GM23338 (cell line): ENCODE measurements at regions not wholly inside any gene's neighbourhood (a gene's known extent, or its start where the extent isn't known, plus 50 kb on each side); places are given as distances from the start of the nearest gene placed in this dataset.

Experiments used
- ATAC-seq: fragments of 200-7000 bp; cut with Tn5 transposase; 3 replicates; pipeline ENCODE4 v1.9.1; 2020
- DNase-seq: peaks from one replicate; pipeline ENCODE4 v3.0.0-alpha.2; 2015; ENCODE audit warnings: low spot score
- H2AFZ ChIP-seq: fragments of 200-600 bp; sonication (generic); 2 replicates; pipeline ENCODE4 v1.8.0; 2016; ENCODE audit warnings: antibody characterized with exemption, mild to moderate bottlenecking, moderate library complexity
- H3F3A ChIP-seq: fragments of 200-600 bp; sonication (generic); replicated peaks from 2 replicates; pipeline ENCODE4 v1.8.0; 2017; ENCODE audit warnings: antibody characterized with exemption, mixed run types, low read depth
- H3K27ac ChIP-seq: fragments of 200-600 bp; sonication (generic); 2 replicates; pipeline ENCODE4 v1.6.1; 2016; ENCODE audit warnings: low read depth
- H3K27me3 ChIP-seq: fragments of 200-600 bp; sonication (generic); 2 replicates; pipeline ENCODE4 v1.8.0; 2016; ENCODE audit warnings: mild to moderate bottlenecking, mixed run types, moderate library complexity; ENCODE audit not compliant: insufficient read depth
- H3K36me3 ChIP-seq: fragments of 200-600 bp; sonication (generic); 2 replicates; pipeline ENCODE4 v1.8.0; 2016; ENCODE audit warnings: mild to moderate bottlenecking; ENCODE audit not compliant: insufficient read depth
- H3K4me1 ChIP-seq: fragments of 200-600 bp; sonication (generic); 2 replicates; pipeline ENCODE4 v1.8.0; 2016; ENCODE audit warnings: mild to moderate bottlenecking, moderate library complexity; ENCODE audit not compliant: insufficient read depth
- H3K4me2 ChIP-seq: fragments of 200-600 bp; sonication (generic); 2 replicates; pipeline ENCODE4 v1.7.1; 2017; ENCODE audit warnings: mixed run types
- H3K4me3 ChIP-seq: fragments of 200-600 bp; sonication (generic); 2 replicates; pipeline ENCODE4 v1.6.1; 2016; ENCODE audit warnings: mixed run types
- H3K79me2 ChIP-seq: fragments of 200-600 bp; sonication (generic); replicated peaks from 2 replicates; pipeline ENCODE4 v1.8.0; 2017; ENCODE audit warnings: mild to moderate bottlenecking; ENCODE audit not compliant: insufficient read depth
- H3K9me2 ChIP-seq: fragments of 200-600 bp; sonication (generic); 2 replicates; pipeline ENCODE4 v1.8.0; 2017; ENCODE audit not compliant: insufficient read depth
- H4K20me1 ChIP-seq: fragments of 200-600 bp; sonication (generic); replicated peaks from 2 replicates; pipeline ENCODE4 v1.8.0; 2017; ENCODE audit warnings: mild to moderate bottlenecking; ENCODE audit not compliant: insufficient read depth
- H3K27ac Mint-ChIP-seq: 2 replicates; pipeline ENCODE4 v1.8.0; 2020; ENCODE audit warnings: inconsistent platforms, mild to moderate bottlenecking, moderate library complexity, mixed read lengths
- H3K27me3 Mint-ChIP-seq: 3 replicates; pipeline ENCODE4 v1.8.0; 2022; ENCODE audit warnings: low read depth, mild to moderate bottlenecking, moderate library complexity, mixed read lengths, inconsistent platforms; ENCODE audit not compliant: insufficient read depth, poor library complexity
- H3K36me3 Mint-ChIP-seq: 3 replicates; pipeline ENCODE4 v1.8.0; 2021; ENCODE audit warnings: low read depth, mild to moderate bottlenecking, inconsistent platforms, moderate library complexity, mixed read lengths
- H3K4me1 Mint-ChIP-seq: 3 replicates; pipeline ENCODE4 v1.8.0; 2020; ENCODE audit warnings: mild to moderate bottlenecking, inconsistent platforms, mixed read lengths
- H3K4me3 Mint-ChIP-seq: 3 replicates; pipeline ENCODE4 v1.8.0; 2021; ENCODE audit warnings: moderate library complexity, mild to moderate bottlenecking, inconsistent platforms, mixed read lengths
- H3K9me3 Mint-ChIP-seq: 3 replicates; pipeline ENCODE4 v1.8.0; 2020; ENCODE audit warnings: moderate library complexity, mild to moderate bottlenecking, inconsistent platforms, mixed read lengths
- ETS1 ChIP-seq: IDR thresholded peaks from 2 replicates; pipeline ENCODE4 v1.6.1; 2016; ENCODE audit warnings: antibody characterized with exemption
- TF ChIP-seq, protein P1 (sequence below): IDR thresholded peaks from one replicate; pipeline ENCODE4 v1.6.1; 2018; ENCODE audit warnings: antibody characterized with exemption; ENCODE audit not compliant: unreplicated experiment
- TF ChIP-seq, protein P2 (sequence below): fragments of 250-450 bp; sonication (Bioruptor Pico); IDR thresholded peaks from 2 replicates; pipeline ENCODE4 v1.5.0; 2020; ENCODE audit warnings: mild to moderate bottlenecking, moderate library complexity

DNA sequence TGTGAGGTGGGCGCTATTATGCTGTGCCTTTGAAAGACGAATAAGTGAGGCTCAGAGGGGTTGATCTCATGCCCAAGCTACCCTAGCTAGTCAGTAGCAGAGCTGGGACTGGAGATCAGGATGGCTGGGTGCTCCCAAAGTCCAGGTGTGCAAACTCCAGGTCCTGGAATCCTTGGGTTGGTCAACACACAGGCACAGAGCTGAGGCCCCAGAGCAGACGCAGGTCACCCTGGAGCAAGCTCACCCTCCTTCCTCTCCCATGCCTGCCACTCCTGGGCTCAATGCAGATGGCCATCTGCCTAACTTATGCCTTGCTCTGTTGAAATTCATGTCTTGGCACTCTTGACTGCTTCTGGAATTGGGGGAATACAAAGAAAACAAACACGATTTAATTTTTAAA, 587.2 kb downstream of the PTPRU start:
- no peak overlapping the region for H3K4me2 ChIP-seq
- no peaks in the 10 kb centered on the region for H4K20me1 ChIP-seq
- Mint-ChIP-seq H3K36me3 (no peaks in the 10 kb centered on the region), H3K27ac (no peak overlapping the region), H3K9me3 (peaks cover 4% of the 10 kb centered on the region; the same call in 1 of the 3 replicates), H3K27me3 (no peaks in the 10 kb centered on the region), H3K4me1 (peaks cover 4% of the 10 kb centered on the region), H3K4me3 (no peak overlapping the region)
- no peaks in the 10 kb centered on the region for H3K36me3 ChIP-seq
- peaks cover 4% of the 10 kb centered on the region; the same call in 1 of the 2 replicates for H3K9me2 ChIP-seq
- no peaks in the 10 kb centered on the region for H3K27me3 ChIP-seq
- 0 out of 2 replicates have a peak, but pooled peaks cover 3% of the 10 kb centered on the region for H3F3A ChIP-seq
- no peak overlapping the region for H3K4me3 ChIP-seq
- no peaks in the 10 kb centered on the region for H3K4me1 ChIP-seq
- ATAC-seq = no peak
- no peak overlapping the region for H2AFZ ChIP-seq
- no peak overlapping the region for H3K27ac ChIP-seq
- H3K79me2 ChIP-seq = no peaks in the 10 kb centered on the region
- no peak for DNase-seq
- no peak for TF ChIP-seq ETS1
- TF ChIP-seq, protein P1, sequence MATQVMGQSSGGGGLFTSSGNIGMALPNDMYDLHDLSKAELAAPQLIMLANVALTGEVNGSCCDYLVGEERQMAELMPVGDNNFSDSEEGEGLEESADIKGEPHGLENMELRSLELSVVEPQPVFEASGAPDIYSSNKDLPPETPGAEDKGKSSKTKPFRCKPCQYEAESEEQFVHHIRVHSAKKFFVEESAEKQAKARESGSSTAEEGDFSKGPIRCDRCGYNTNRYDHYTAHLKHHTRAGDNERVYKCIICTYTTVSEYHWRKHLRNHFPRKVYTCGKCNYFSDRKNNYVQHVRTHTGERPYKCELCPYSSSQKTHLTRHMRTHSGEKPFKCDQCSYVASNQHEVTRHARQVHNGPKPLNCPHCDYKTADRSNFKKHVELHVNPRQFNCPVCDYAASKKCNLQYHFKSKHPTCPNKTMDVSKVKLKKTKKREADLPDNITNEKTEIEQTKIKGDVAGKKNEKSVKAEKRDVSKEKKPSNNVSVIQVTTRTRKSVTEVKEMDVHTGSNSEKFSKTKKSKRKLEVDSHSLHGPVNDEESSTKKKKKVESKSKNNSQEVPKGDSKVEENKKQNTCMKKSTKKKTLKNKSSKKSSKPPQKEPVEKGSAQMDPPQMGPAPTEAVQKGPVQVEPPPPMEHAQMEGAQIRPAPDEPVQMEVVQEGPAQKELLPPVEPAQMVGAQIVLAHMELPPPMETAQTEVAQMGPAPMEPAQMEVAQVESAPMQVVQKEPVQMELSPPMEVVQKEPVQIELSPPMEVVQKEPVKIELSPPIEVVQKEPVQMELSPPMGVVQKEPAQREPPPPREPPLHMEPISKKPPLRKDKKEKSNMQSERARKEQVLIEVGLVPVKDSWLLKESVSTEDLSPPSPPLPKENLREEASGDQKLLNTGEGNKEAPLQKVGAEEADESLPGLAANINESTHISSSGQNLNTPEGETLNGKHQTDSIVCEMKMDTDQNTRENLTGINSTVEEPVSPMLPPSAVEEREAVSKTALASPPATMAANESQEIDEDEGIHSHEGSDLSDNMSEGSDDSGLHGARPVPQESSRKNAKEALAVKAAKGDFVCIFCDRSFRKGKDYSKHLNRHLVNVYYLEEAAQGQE = no peak
- TF ChIP-seq, protein P2, sequence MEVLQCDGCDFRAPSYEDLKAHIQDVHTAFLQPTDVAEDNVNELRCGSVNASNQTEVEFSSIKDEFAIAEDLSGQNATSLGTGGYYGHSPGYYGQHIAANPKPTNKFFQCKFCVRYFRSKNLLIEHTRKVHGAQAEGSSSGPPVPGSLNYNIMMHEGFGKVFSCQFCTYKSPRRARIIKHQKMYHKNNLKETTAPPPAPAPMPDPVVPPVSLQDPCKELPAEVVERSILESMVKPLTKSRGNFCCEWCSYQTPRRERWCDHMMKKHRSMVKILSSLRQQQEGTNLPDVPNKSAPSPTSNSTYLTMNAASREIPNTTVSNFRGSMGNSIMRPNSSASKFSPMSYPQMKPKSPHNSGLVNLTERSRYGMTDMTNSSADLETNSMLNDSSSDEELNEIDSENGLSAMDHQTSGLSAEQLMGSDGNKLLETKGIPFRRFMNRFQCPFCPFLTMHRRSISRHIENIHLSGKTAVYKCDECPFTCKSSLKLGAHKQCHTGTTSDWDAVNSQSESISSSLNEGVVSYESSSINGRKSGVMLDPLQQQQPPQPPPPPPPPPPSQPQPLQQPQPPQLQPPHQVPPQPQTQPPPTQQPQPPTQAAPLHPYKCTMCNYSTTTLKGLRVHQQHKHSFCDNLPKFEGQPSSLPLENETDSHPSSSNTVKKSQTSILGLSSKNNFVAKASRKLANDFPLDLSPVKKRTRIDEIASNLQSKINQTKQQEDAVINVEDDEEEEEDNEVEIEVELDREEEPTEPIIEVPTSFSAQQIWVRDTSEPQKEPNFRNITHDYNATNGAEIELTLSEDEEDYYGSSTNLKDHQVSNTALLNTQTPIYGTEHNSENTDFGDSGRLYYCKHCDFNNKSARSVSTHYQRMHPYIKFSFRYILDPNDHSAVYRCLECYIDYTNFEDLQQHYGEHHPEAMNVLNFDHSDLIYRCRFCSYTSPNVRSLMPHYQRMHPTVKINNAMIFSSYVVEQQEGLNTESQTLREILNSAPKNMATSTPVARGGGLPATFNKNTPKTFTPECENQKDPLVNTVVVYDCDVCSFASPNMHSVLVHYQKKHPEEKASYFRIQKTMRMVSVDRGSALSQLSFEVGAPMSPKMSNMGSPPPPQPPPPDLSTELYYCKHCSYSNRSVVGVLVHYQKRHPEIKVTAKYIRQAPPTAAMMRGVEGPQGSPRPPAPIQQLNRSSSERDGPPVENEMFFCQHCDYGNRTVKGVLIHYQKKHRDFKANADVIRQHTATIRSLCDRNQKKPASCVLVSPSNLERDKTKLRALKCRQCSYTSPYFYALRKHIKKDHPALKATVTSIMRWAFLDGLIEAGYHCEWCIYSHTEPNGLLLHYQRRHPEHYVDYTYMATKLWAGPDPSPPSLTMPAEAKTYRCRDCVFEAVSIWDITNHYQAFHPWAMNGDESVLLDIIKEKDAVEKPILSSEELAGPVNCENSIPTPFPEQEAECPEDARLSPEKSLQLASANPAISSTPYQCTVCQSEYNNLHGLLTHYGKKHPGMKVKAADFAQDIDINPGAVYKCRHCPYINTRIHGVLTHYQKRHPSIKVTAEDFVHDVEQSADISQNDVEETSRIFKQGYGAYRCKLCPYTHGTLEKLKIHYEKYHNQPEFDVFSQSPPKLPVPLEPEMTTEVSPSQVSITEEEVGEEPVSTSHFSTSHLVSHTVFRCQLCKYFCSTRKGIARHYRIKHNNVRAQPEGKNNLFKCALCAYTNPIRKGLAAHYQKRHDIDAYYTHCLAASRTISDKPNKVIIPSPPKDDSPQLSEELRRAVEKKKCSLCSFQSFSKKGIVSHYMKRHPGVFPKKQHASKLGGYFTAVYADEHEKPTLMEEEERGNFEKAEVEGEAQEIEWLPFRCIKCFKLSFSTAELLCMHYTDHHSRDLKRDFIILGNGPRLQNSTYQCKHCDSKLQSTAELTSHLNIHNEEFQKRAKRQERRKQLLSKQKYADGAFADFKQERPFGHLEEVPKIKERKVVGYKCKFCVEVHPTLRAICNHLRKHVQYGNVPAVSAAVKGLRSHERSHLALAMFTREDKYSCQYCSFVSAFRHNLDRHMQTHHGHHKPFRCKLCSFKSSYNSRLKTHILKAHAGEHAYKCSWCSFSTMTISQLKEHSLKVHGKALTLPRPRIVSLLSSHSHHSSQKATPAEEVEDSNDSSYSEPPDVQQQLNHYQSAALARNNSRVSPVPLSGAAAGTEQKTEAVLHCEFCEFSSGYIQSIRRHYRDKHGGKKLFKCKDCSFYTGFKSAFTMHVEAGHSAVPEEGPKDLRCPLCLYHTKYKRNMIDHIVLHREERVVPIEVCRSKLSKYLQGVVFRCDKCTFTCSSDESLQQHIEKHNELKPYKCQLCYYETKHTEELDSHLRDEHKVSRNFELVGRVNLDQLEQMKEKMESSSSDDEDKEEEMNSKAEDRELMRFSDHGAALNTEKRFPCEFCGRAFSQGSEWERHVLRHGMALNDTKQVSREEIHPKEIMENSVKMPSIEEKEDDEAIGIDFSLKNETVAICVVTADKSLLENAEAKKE (CRISPR knock-in tag) = no peak
